HG03039 (cell line): ENCODE measurements at regions not wholly inside any gene's neighbourhood (a gene's known extent, or its start where the extent isn't known, plus 50 kb on each side); places are given as distances from the start of the nearest gene placed in this dataset.

ENCODE experiments used
- ATAC-seq: cut with Tn5 transposase; IDR thresholded peaks from one replicate; pipeline ENCODE4 v1.9.1; 2021; ENCODE audit warnings: mild to moderate bottlenecking, moderate library complexity; ENCODE audit not compliant: unreplicated experiment

- no peak for ATAC-seq
Measured at GRCh38 chr12:126469211-126469610, 1404.0 kb downstream of the AACS start.

- no peak for ATAC-seq
Measured at GRCh38 chr12:126474703-126475102, 1409.5 kb downstream of the AACS start.

GRCh38 chr12:126480451-126480850, 1415.2 kb downstream of the AACS start:
- ATAC-seq, result no peak

- ATAC-seq, result no peak
Measured at GRCh38 chr12:126481688-126482087, 1416.5 kb downstream of the AACS start.

GRCh38 chr12:126482238-126482889, 1417.1 kb downstream of the AACS start:
- ATAC-seq, result no peak

- no peak for ATAC-seq
Measured at GRCh38 chr12:126483145-126484068, 1418.2 kb downstream of the AACS start.

- no peak for ATAC-seq
Measured at GRCh38 chr12:126487431-126487980, 1422.3 kb downstream of the AACS start.

- no peak for ATAC-seq
Measured at GRCh38 chr12:126488806-126489205, 1423.6 kb downstream of the AACS start.

GRCh38 chr12:126492181-126492580, 1426.9 kb downstream of the AACS start:
- no peak for ATAC-seq

GRCh38 chr12:126493366-126494108, 1428.3 kb downstream of the AACS start:
- no peak for ATAC-seq

- ATAC-seq, result no peak
Measured at GRCh38 chr12:126496201-126496600, 1431.0 kb downstream of the AACS start.

GRCh38 chr12:126506426-126507182, 1441.4 kb downstream of the AACS start:
- no peak for ATAC-seq

GRCh38 chr12:126507231-126507630, 1442.0 kb downstream of the AACS start:
- no peak for ATAC-seq

GRCh38 chr12:126509572-126509971, 1444.3 kb downstream of the AACS start:
- no peak for ATAC-seq

- ATAC-seq, result no peak
Measured at GRCh38 chr12:126510630-126511029, 1445.4 kb downstream of the AACS start.

- ATAC-seq, result no peak
Measured at GRCh38 chr12:126512916-126513913, 1448.0 kb downstream of the AACS start.

GRCh38 chr12:126518596-126519200, 1453.5 kb downstream of the AACS start:
- no peak for ATAC-seq

- ATAC-seq, result no peak
Measured at GRCh38 chr12:126519833-126520232, 1454.6 kb downstream of the AACS start.

- no peak for ATAC-seq
Measured at GRCh38 chr12:126523891-126524290, 1458.7 kb downstream of the AACS start.
